Mammary epithelial cell (primary cell): ENCODE measurements at regions not wholly inside any gene's neighbourhood (a gene's known extent, or its start where the extent isn't known, plus 50 kb on each side); places are given as distances from the start of the nearest gene placed in this dataset.

Experiments used
- EZH2 ChIP-seq: IDR thresholded peaks from 2 replicates; pipeline ENCODE4 v1.6.1; 2012; ENCODE audit warnings: low read length, inconsistent platforms, borderline replicate concordance
- TF ChIP-seq, protein P1 (sequence below), 2 donors: IDR thresholded peaks in 1 of 2; conservative IDR thresholded peaks in 1 of 2; 2 replicates each; pipeline ENCODE4 v1.5.1; 2011 to 2012; ENCODE audit warnings: inconsistent platforms in 2 of 2, low read length in 2 of 2, mild to moderate bottlenecking in 2 of 2, control low read depth in 1 of 2, low read depth in 1 of 2; ENCODE audit not compliant: insufficient read depth in 1 of 2; ENCODE audit errors: extremely low read depth in 1 of 2

DNA sequence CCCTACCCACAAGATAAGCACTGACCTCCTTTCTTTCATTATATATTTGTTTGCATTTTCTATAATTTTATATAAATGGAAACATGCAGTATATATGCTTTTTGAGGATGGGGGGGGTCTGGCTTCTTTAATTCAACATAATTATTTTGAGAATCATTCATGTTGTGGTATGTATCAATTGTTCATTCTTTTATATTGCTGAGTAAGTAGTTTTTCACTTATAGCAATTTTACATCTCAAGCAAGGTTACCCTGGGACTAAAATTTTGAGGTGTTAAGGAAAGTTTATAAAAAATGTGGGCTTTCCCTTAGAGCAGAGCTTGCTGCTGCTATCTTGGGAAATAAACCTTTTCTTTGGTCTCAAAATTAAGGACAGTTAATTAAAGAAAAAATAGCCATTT, 89.9 kb upstream of the EGLN3 start:
- TF ChIP-seq, protein P1, sequence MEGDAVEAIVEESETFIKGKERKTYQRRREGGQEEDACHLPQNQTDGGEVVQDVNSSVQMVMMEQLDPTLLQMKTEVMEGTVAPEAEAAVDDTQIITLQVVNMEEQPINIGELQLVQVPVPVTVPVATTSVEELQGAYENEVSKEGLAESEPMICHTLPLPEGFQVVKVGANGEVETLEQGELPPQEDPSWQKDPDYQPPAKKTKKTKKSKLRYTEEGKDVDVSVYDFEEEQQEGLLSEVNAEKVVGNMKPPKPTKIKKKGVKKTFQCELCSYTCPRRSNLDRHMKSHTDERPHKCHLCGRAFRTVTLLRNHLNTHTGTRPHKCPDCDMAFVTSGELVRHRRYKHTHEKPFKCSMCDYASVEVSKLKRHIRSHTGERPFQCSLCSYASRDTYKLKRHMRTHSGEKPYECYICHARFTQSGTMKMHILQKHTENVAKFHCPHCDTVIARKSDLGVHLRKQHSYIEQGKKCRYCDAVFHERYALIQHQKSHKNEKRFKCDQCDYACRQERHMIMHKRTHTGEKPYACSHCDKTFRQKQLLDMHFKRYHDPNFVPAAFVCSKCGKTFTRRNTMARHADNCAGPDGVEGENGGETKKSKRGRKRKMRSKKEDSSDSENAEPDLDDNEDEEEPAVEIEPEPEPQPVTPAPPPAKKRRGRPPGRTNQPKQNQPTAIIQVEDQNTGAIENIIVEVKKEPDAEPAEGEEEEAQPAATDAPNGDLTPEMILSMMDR (conservative IDR thresholded peaks at IDR 0.05 in 1 of 2, IDR thresholded peaks at IDR 0.05 in 1 of 2; ENCODE audit: extremely low read depth in 1 of 2, insufficient read depth in 1 of 2, low read depth in 1 of 2, low read length in 2 of 2), result no peak
- no peak for TF ChIP-seq EZH2
